Stimulated activated CD8-positive, alpha-beta memory T cell treated with anti-CD3 and anti-CD28 coated beads, Interleukin-2, amount 100 ng/mL, for 48 hours (primary cell): ENCODE measurements at regions not wholly inside any gene's neighbourhood (a gene's known extent, or its start where the extent isn't known, plus 50 kb on each side); places are given as distances from the start of the nearest gene placed in this dataset.
"Not testable (repeated sequence)": the region's sequence is repeated elsewhere in the genome, so short reads cannot be mapped to it uniquely, and the experiment has no call there.

Source experiments
- DNase-seq, 2 donors: peaks; one replicate each; pipeline ENCODE4 v3.0.0-alpha.2; 2020; ENCODE audit warnings: low read depth in 2 of 2

GRCh38 chr21:35178827-35179226 is 129.7 kb upstream of the RUNX1 start:
- no peak for DNase-seq

- no peak for DNase-seq
Observed at GRCh38 chr21:35178098-35178497, 129.0 kb upstream of the RUNX1 start.

- no peak for DNase-seq
Observed at GRCh38 chr21:35172231-35172630, 123.1 kb upstream of the RUNX1 start.

- DNase-seq: no peak
Observed at GRCh38 chr21:35171385-35171784, 122.3 kb upstream of the RUNX1 start.

GRCh38 chr21:35170818-35171217 is 121.7 kb upstream of the RUNX1 start:
- DNase-seq: no peak

GRCh38 chr21:35170244-35170643 is 121.1 kb upstream of the RUNX1 start:
- no peak for DNase-seq

- DNase-seq: no peak
Observed at GRCh38 chr21:35169574-35169973, 120.5 kb upstream of the RUNX1 start.

GRCh38 chr21:35168735-35169134 is 119.6 kb upstream of the RUNX1 start:
- DNase-seq: no peak

GRCh38 chr21:35164971-35165483 is 115.9 kb upstream of the RUNX1 start:
- DNase-seq: no peak

- no peak for DNase-seq
Observed at GRCh38 chr21:35164380-35164779, 115.3 kb upstream of the RUNX1 start.

GRCh38 chr21:35163411-35163810 is 114.3 kb upstream of the RUNX1 start:
- DNase-seq: no peak

- no peak for DNase-seq
Observed at GRCh38 chr21:35162831-35163230, 113.7 kb upstream of the RUNX1 start.

GRCh38 chr21:35159881-35160280 is 110.8 kb upstream of the RUNX1 start:
- DNase-seq: no peak

- DNase-seq: not testable (repeated sequence)
Observed at GRCh38 chr21:35157374-35157773, 108.3 kb upstream of the RUNX1 start.

GRCh38 chr21:35156293-35157278 is 107.5 kb upstream of the RUNX1 start:
- DNase-seq: no peak

- no peak for DNase-seq
Observed at GRCh38 chr21:35154788-35155187, 105.7 kb upstream of the RUNX1 start.

GRCh38 chr21:35153671-35154070 is 104.6 kb upstream of the RUNX1 start:
- DNase-seq: no peak

- no peak for DNase-seq
Observed at GRCh38 chr21:35150562-35151226, 101.6 kb upstream of the RUNX1 start.

- no peak for DNase-seq
Observed at GRCh38 chr21:35149698-35150097, 100.6 kb upstream of the RUNX1 start.

- no peak for DNase-seq
Observed at GRCh38 chr21:35147439-35147838, 98.3 kb upstream of the RUNX1 start.

GRCh38 chr21:35145626-35146233 is 96.6 kb upstream of the RUNX1 start:
- DNase-seq: no peak

GRCh38 chr21:35144978-35145377 is 95.9 kb upstream of the RUNX1 start:
- no peak for DNase-seq
